ENCODE measurements at regions not wholly inside any gene's neighbourhood (a gene's known extent, or its start where the extent isn't known, plus 50 kb on each side); places are given as distances from the start of the nearest gene placed in this dataset.
A peak's percentile ranks its signal among the peaks of the same experiment; 100 is the strongest.

GRCh38 chr21:39014747-39015146 lies 168.5 kb downstream of the PSMG1 start:
- TF ChIP-seq CTCF (conservative IDR thresholded peaks at IDR 0.05; ENCODE audit: low read depth, low read length) (no peak), RCOR1 (IDR thresholded peaks at IDR 0.05; ENCODE audit: insufficient replicate concordance, low read length) (no peak), BHLHE40 (IDR thresholded peaks at IDR 0.05; ENCODE audit: low read depth, low read length) (peak; percentile 44; the same call in 1 of the 2 replicates), SMC3 (IDR thresholded peaks at IDR 0.05; ENCODE audit: low read depth, low read length) (peak; percentile 17; the same call in 1 of the 2 replicates), MXI1 (IDR thresholded peaks at IDR 0.05; ENCODE audit: borderline replicate concordance, low read depth, low read length) (no peak), POLR2A (IDR thresholded peaks at IDR 0.05; ENCODE audit: low read depth, low read length) (no peak), FOS (IDR thresholded peaks at IDR 0.05; ENCODE audit: low read depth, low read length) (peak; percentile 84; the same call in 1 of the 2 replicates), ELK1 (IDR thresholded peaks at IDR 0.05; ENCODE audit: borderline replicate concordance, low read depth, low read length) (no peak), USF2 (IDR thresholded peaks at IDR 0.05; ENCODE audit: low read depth, low read length) (peak; percentile 72), MAFK (IDR thresholded peaks at IDR 0.05; ENCODE audit: low read depth, low read length) (no peak), NFE2L2 (IDR thresholded peaks at IDR 0.05; ENCODE audit: low read depth, low read length) (peak; percentile 6; the same call in 1 of the 2 replicates), RAD21 (IDR thresholded peaks at IDR 0.05; ENCODE audit: low read length) (0 out of 2 replicates have a peak, but pooled peaks have one; percentile 7), CEBPB (IDR thresholded peaks at IDR 0.05; ENCODE audit: low read depth, low read length) (peak; percentile 96), RFX5 (IDR thresholded peaks at IDR 0.05; ENCODE audit: low read depth, low read length) (peak; percentile 59; the same call in 1 of the 2 replicates)
